HCT116 (cell line): ENCODE measurements at regions not wholly inside any gene's neighbourhood (a gene's known extent, or its start where the extent isn't known, plus 50 kb on each side); places are given as distances from the start of the nearest gene placed in this dataset.

Source experiments
- ATAC-seq: fragments of 200-7000 bp; cut with Tn5 transposase; 2 replicates; pipeline ENCODE4 v1.9.1; 2020; ENCODE audit warnings: mild to moderate bottlenecking, moderate library complexity
- BruUV-seq: library from RNA; stranded (reverse); fragments of 400-500 nt; replicated peaks from 2 replicates; lab custom pipeline; 2021; lab: Mats Ljungman, UMichigan
- CTCF ChIA-PET: fragments of 300-600 bp; sonication (Branson Sonifier 250); formaldehyde crosslinking; loops from one replicate; lab custom pipeline; 2021; ENCODE audit warnings: antibody characterized with exemption; lab: Charles Lee
- POLR2A ChIA-PET: fragments of 300-600, 350-600 bp; sonication (Branson Sonifier 250); formaldehyde crosslinking; loops from one replicate; lab custom pipeline; 2021; ENCODE audit warnings: antibody characterized with exemption; lab: Charles Lee
- RAD21 ChIA-PET, 2 experiments: fragments of 300-600 bp; sonication (Branson Sonifier 250); formaldehyde crosslinking; loops; one replicate each; lab custom pipeline; 2023; ENCODE audit warnings: low total read pairs in 2 of 2; ENCODE audit not compliant: uncharacterized antibody in 2 of 2, unreplicated experiment in 2 of 2, low non-redundant PET in 1 of 2; lab: Charles Lee
- DNase-seq: peaks from one replicate; pipeline ENCODE4 v3.0.0-alpha.2; 2010; ENCODE audit warnings: low read depth, low spot score
- H2AFZ ChIP-seq: fragments of 200-600 bp; shearing (Covaris generic), sonication (generic); 2 replicates; pipeline ENCODE4 v1.6.1; 2017; ENCODE audit warnings: low read depth, mixed run types, mixed read lengths, antibody characterized with exemption, low read length; ENCODE audit not compliant: poor library complexity, severe bottlenecking
- H3K27ac ChIP-seq: 2 replicates; pipeline ENCODE4 v1.5.1; 2012; ENCODE audit warnings: low read depth, low read length
- H3K27me3 ChIP-seq: fragments of 200-600 bp; sonication (generic); 2 replicates; pipeline ENCODE4 v1.6.1; 2016; ENCODE audit warnings: mixed run types, low read length, mixed read lengths; ENCODE audit not compliant: insufficient read depth
- H3K36me3 ChIP-seq, 2 experiments: fragments of 200-500 bp in 1 of 2; fragments of 200-600 bp in 1 of 2; sonication (Bioruptor generic) in 1 of 2; sonication (generic) in 1 of 2; 2 replicates each; pipeline versions ENCODE4 v1.5.1 to v1.6.1; 2014 to 2016; ENCODE audit warnings: low read length in 2 of 2, inconsistent platforms in 1 of 2, mixed read lengths in 1 of 2, mixed run types in 1 of 2; ENCODE audit not compliant: insufficient read depth in 2 of 2, control insufficient read depth in 1 of 2
- H3K4me1 ChIP-seq, 2 experiments: fragments of 200-600 bp in 1 of 2; sonication (generic) in 1 of 2; 2 replicates each; pipeline versions ENCODE4 v1.5.1 to v1.6.1; 2012 to 2017; ENCODE audit warnings: low read length in 2 of 2, inconsistent platforms in 1 of 2, mild to moderate bottlenecking in 1 of 2, mixed read lengths in 1 of 2, mixed run types in 1 of 2, moderate library complexity in 1 of 2; ENCODE audit not compliant: insufficient read depth in 2 of 2, control insufficient read depth in 1 of 2
- H3K4me2 ChIP-seq: fragments of 200-600 bp; sonication (generic); 2 replicates; pipeline ENCODE4 v1.6.1; 2017; ENCODE audit warnings: mixed run types, low read length, mixed read lengths
- H3K4me3 ChIP-seq, 2 experiments: fragments of 200-600 bp in 1 of 2; sonication (generic) in 1 of 2; replicated peaks in 1 of 2; 2 replicates each; pipeline ENCODE4 v1.5.1; 2011 to 2016; ENCODE audit warnings: low read length in 2 of 2, control low read depth in 1 of 2, low read depth in 1 of 2, mild to moderate bottlenecking in 1 of 2, mixed read lengths in 1 of 2, mixed run types in 1 of 2
- H3K79me2 ChIP-seq: fragments of 200-600 bp; sonication (generic); 2 replicates; pipeline ENCODE4 v1.6.1; 2017; ENCODE audit warnings: mild to moderate bottlenecking, mixed run types, low read length, moderate library complexity, mixed read lengths; ENCODE audit not compliant: insufficient read depth
- H3K9ac ChIP-seq: fragments of 200-600 bp; sonication (generic); 2 replicates; pipeline ENCODE4 v1.6.1; 2016; ENCODE audit warnings: low read length, mixed read lengths
- H3K9me2 ChIP-seq: fragments of 200-600 bp; sonication (generic), shearing (Covaris generic); 2 replicates; pipeline ENCODE4 v1.6.1; 2017; ENCODE audit warnings: mixed run types, mild to moderate bottlenecking, moderate library complexity; ENCODE audit not compliant: insufficient read depth
- H3K9me3 ChIP-seq, 2 experiments: fragments of 200-500 bp in 1 of 2; fragments of 200-600 bp in 1 of 2; sonication (Bioruptor generic) in 1 of 2; sonication (generic) in 1 of 2; 2 replicates each; pipeline ENCODE4 v1.6.1; 2014 to 2017; ENCODE audit warnings: low read length in 2 of 2, mixed read lengths in 2 of 2, inconsistent platforms in 1 of 2, low read depth in 1 of 2, mild to moderate bottlenecking in 1 of 2, mixed run types in 1 of 2, moderate library complexity in 1 of 2; ENCODE audit not compliant: control insufficient read depth in 1 of 2, insufficient read depth in 1 of 2
- H4K20me1 ChIP-seq: fragments of 200-600 bp; sonication (generic), shearing (Covaris generic); 2 replicates; pipeline ENCODE4 v1.6.1; 2017; ENCODE audit warnings: mixed run types, mild to moderate bottlenecking, moderate library complexity; ENCODE audit not compliant: insufficient read depth
- ELF1 ChIP-seq: IDR thresholded peaks from 2 replicates; pipeline ENCODE4 v1.6.1; 2012; ENCODE audit warnings: low read depth, borderline replicate concordance
- EZH2 ChIP-seq: fragments of 200-600 bp; sonication (generic); IDR thresholded peaks from 2 replicates; pipeline ENCODE4 v1.6.1; 2017; ENCODE audit warnings: antibody characterized with exemption, mixed run types
- FOSL1 ChIP-seq: IDR thresholded peaks from 2 replicates; pipeline ENCODE4 v1.6.1; 2012; ENCODE audit warnings: low read depth
- JUND ChIP-seq: IDR thresholded peaks from 2 replicates; pipeline ENCODE4 v1.6.1; 2012
- POLR2A ChIP-seq: IDR thresholded peaks from 2 replicates; pipeline ENCODE4 v1.7.0; 2011; ENCODE audit warnings: borderline replicate concordance; ENCODE audit not compliant: insufficient read depth, insufficient read length; ENCODE audit errors: extremely low read depth
- SIN3A ChIP-seq: IDR thresholded peaks from 2 replicates; pipeline ENCODE4 v1.6.1; 2012; ENCODE audit warnings: low read depth
- SRF ChIP-seq: IDR thresholded peaks from 2 replicates; pipeline ENCODE4 v1.6.1; 2012; ENCODE audit warnings: low read depth
- TCF7L2 ChIP-seq: IDR thresholded peaks from 2 replicates; pipeline ENCODE4 v1.7.0; 2011; ENCODE audit warnings: borderline replicate concordance, inconsistent platforms; ENCODE audit not compliant: insufficient read depth, insufficient read length; ENCODE audit errors: extremely low read depth
- YY1 ChIP-seq: IDR thresholded peaks from 2 replicates; pipeline ENCODE4 v1.6.1; 2011; ENCODE audit warnings: low read length, low read depth, moderate library complexity, mild to moderate bottlenecking; ENCODE audit not compliant: insufficient replicate concordance; ENCODE audit errors: extremely low read depth
- ZNF274 ChIP-seq: fragments of 200-500 bp; sonication (Bioruptor generic); IDR thresholded peaks from 2 replicates; pipeline ENCODE4 v1.6.1; 2014; ENCODE audit warnings: mild to moderate bottlenecking, low read depth, low read length, inconsistent platforms
- intact Hi-C: fragments of 100-400 bp; cut with micrococcal nuclease; formaldehyde crosslinking; loops from 2 replicates; pipeline ENCODE4 v1.10.0; 2022
- TF ChIP-seq, protein P1 (sequence below): IDR thresholded peaks from 2 replicates; pipeline ENCODE4 v1.6.1; 2012; ENCODE audit warnings: low read depth
- TF ChIP-seq, protein P2 (sequence below): IDR thresholded peaks from 2 replicates; pipeline ENCODE4 v1.6.1; 2011; ENCODE audit warnings: mild to moderate bottlenecking, low read length, moderate library complexity; ENCODE audit not compliant: insufficient replicate concordance; ENCODE audit errors: extremely low read depth

DNA sequence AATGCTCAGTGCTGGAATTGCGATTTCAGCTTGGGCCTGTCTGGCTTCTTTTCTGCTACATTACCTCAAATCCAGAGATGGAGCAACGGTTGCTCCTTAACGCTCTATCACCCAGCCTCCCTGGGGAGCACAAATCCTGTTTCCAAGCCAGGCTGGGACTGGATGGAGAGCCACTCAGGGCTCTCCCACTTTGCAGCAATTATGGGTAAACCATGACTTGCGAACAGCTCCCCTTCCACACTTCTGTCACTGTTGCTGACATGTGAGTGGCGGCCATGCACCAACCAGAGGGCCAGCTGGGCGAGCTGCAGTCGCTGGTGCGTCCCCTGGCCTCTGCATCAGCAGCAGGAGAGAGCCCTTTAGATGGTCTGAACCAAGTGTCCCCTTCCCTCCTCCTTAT is 65.1 kb upstream of the RAB4A start:
- Histone ChIP-seq H2AFZ (no peak overlapping the region), H3K9me2 (no peaks in the 10 kb centered on the region), H3K27ac (no peak overlapping the region), H3K9ac (no peak overlapping the region), H3K4me1 (no peaks in the 10 kb centered on the region), H4K20me1 (no peaks in the 10 kb centered on the region), H3K4me2 (no peak overlapping the region), H3K79me2 (no peaks in the 10 kb centered on the region), H3K36me3 (no peaks in the 10 kb centered on the region), H3K27me3 (no peaks in the 10 kb centered on the region), H3K4me3 (no peak overlapping the region), H3K9me3 (no peaks in the 10 kb centered on the region)
- ChIA-PET POLR2A (no interaction called here), CTCF (no interaction called here), RAD21 (no interaction called here)
- DNase-seq (no peak), ATAC-seq (no peak)
- TF ChIP-seq EZH2 = no peak
- no peak for TF ChIP-seq JUND
- no peak for TF ChIP-seq POLR2A
- TF ChIP-seq FOSL1 = no peak
- no peak for TF ChIP-seq SRF
- no peak for TF ChIP-seq TCF7L2
- no peak for TF ChIP-seq SIN3A
- no TSS peak for BruUV-seq
- intact Hi-C loops = no loop called here

GRCh38 chr1:229207916-229208315 is 63.0 kb upstream of the RAB4A start:
- POLR2A ChIA-PET = no interaction called here
- H3K4me2 ChIP-seq = no peak overlapping the region

More at GRCh38 chr1:229207916-229208315, 63.0 kb upstream of the RAB4A start:
- Histone ChIP-seq H3K4me3 (no peak overlapping the region), H3K9me3 (no peaks in the 10 kb centered on the region), H3K9ac (no peak overlapping the region), H3K27me3 (no peaks in the 10 kb centered on the region), H3K9me2 (no peaks in the 10 kb centered on the region), H3K27ac (no peak overlapping the region), H3K36me3 (no peaks in the 10 kb centered on the region), H3K4me1 (no peaks in the 10 kb centered on the region), H2AFZ (no peak overlapping the region), H4K20me1 (no peaks in the 10 kb centered on the region), H3K79me2 (no peaks in the 10 kb centered on the region)
- ATAC-seq = no peak
- intact Hi-C loops = no loop called here
- BruUV-seq = no TSS peak
- TF ChIP-seq, protein P1, sequence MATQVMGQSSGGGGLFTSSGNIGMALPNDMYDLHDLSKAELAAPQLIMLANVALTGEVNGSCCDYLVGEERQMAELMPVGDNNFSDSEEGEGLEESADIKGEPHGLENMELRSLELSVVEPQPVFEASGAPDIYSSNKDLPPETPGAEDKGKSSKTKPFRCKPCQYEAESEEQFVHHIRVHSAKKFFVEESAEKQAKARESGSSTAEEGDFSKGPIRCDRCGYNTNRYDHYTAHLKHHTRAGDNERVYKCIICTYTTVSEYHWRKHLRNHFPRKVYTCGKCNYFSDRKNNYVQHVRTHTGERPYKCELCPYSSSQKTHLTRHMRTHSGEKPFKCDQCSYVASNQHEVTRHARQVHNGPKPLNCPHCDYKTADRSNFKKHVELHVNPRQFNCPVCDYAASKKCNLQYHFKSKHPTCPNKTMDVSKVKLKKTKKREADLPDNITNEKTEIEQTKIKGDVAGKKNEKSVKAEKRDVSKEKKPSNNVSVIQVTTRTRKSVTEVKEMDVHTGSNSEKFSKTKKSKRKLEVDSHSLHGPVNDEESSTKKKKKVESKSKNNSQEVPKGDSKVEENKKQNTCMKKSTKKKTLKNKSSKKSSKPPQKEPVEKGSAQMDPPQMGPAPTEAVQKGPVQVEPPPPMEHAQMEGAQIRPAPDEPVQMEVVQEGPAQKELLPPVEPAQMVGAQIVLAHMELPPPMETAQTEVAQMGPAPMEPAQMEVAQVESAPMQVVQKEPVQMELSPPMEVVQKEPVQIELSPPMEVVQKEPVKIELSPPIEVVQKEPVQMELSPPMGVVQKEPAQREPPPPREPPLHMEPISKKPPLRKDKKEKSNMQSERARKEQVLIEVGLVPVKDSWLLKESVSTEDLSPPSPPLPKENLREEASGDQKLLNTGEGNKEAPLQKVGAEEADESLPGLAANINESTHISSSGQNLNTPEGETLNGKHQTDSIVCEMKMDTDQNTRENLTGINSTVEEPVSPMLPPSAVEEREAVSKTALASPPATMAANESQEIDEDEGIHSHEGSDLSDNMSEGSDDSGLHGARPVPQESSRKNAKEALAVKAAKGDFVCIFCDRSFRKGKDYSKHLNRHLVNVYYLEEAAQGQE = no peak
- TF ChIP-seq SIN3A (no peak), POLR2A (no peak), ELF1 (no peak), TCF7L2 (no peak), EZH2 (no peak), ZNF274 (no peak), YY1 (no peak)
- TF ChIP-seq, protein P2, sequence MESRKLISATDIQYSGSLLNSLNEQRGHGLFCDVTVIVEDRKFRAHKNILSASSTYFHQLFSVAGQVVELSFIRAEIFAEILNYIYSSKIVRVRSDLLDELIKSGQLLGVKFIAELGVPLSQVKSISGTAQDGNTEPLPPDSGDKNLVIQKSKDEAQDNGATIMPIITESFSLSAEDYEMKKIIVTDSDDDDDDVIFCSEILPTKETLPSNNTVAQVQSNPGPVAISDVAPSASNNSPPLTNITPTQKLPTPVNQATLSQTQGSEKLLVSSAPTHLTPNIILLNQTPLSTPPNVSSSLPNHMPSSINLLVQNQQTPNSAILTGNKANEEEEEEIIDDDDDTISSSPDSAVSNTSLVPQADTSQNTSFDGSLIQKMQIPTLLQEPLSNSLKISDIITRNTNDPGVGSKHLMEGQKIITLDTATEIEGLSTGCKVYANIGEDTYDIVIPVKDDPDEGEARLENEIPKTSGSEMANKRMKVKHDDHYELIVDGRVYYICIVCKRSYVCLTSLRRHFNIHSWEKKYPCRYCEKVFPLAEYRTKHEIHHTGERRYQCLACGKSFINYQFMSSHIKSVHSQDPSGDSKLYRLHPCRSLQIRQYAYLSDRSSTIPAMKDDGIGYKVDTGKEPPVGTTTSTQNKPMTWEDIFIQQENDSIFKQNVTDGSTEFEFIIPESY = no peak
- CTCF ChIA-PET = no interaction called here
- no peak for DNase-seq
- RAD21 ChIA-PET = no interaction called here
